K562 (cell line): ENCODE measurements at regions not wholly inside any gene's neighbourhood (a gene's known extent, or its start where the extent isn't known, plus 50 kb on each side); places are given as distances from the start of the nearest gene placed in this dataset.

Experiments used
- ATAC-seq: fragments of 200-7000 bp; cut with Tn5 transposase; 3 replicates; pipeline ENCODE4 v1.9.1; 2020; ENCODE audit warnings: moderate library complexity
- BruUV-seq: library from RNA; stranded (reverse); fragments of 400-500 nt; replicated peaks from 2 replicates; lab custom pipeline; 2021; lab: Mats Ljungman, UMichigan
- CTCF ChIA-PET: fragments of 300-600 bp; formaldehyde crosslinking; extraction: SDS; loops from one replicate; lab custom pipeline; 2021; ENCODE audit warnings: low intra/inter-chr PET ratio; lab: Yijun Ruan, JAX
- POLR2A ChIA-PET: fragments of 300-600, 350-650 bp; sonication (Branson Sonifier 250); formaldehyde crosslinking; extraction: SDS; loops from one replicate; lab custom pipeline; 2021; ENCODE audit warnings: antibody characterized with exemption, inconsistent platforms; lab: Yijun Ruan, JAX
- DNase-seq, 4 experiments: peaks; one replicate each; pipeline versions ENCODE4 v3.0.0 to v3.0.0-alpha.2; 2011 to 2018; ENCODE audit warnings: low spot score in 3 of 4, mixed read lengths in 3 of 4; ENCODE audit errors: extremely low read depth in 1 of 4
- FAIRE-seq: peaks from 2 replicates; lab custom pipeline; 2011; peaks lifted over from hg19 to GRCh38; lab: Jason Lieb, UNC
- H2AFZ ChIP-seq: 2 replicates; pipeline ENCODE4 v1.6.0; 2011; ENCODE audit warnings: low read depth, low read length, control low read depth, inconsistent platforms
- H3K27ac ChIP-seq: fragments of 200-600 bp; 3 replicates; pipeline ENCODE4 v1.8.0; 2011; ENCODE audit warnings: low read depth, mild to moderate bottlenecking, control low read depth, inconsistent platforms, low read length, moderate library complexity, mixed read lengths; ENCODE audit errors: extremely low read depth
- H3K27me3 ChIP-seq, 2 experiments: fragments of 300-600 bp in 1 of 2; 2 replicates in 1 of 2; 3 replicates in 1 of 2; pipeline versions ENCODE4 v1.6.0 to v1.8.0; 2011; ENCODE audit warnings: inconsistent platforms in 2 of 2, low read length in 2 of 2, mild to moderate bottlenecking in 1 of 2, mixed read lengths in 1 of 2, moderate library complexity in 1 of 2; ENCODE audit not compliant: control insufficient read depth in 2 of 2, insufficient read depth in 2 of 2
- H3K36me3 ChIP-seq: fragments of 300-600 bp; 3 replicates; pipeline ENCODE4 v1.8.0; 2011; ENCODE audit warnings: mild to moderate bottlenecking, low read length, inconsistent platforms; ENCODE audit not compliant: control insufficient read depth, insufficient read depth
- H3K4me1 ChIP-seq, 2 experiments: fragments of 200-600 bp in 1 of 2; replicated peaks in 1 of 2; 2 replicates in 1 of 2; 3 replicates in 1 of 2; pipeline versions ENCODE4 v1.5.1 to v1.8.0; 2011; ENCODE audit warnings: inconsistent platforms in 2 of 2, low read length in 2 of 2, mild to moderate bottlenecking in 1 of 2, mixed read lengths in 1 of 2, moderate library complexity in 1 of 2; ENCODE audit not compliant: control insufficient read depth in 2 of 2, insufficient read depth in 2 of 2
- H3K4me2 ChIP-seq: 2 replicates; pipeline ENCODE4 v1.6.1; 2011; ENCODE audit warnings: low read length, control low read depth, inconsistent platforms, mixed read lengths; ENCODE audit not compliant: insufficient read depth
- H3K4me3 ChIP-seq: fragments of 200-600 bp; sonication (generic), shearing (Covaris generic); 2 replicates; pipeline ENCODE4 v1.5.1; 2016; ENCODE audit warnings: control low read depth, inconsistent platforms
- H3K79me2 ChIP-seq: fragments of 200-600 bp; 3 replicates; pipeline ENCODE4 v1.8.0; 2011; ENCODE audit warnings: low read length, inconsistent platforms; ENCODE audit not compliant: control insufficient read depth, insufficient read depth
- H3K9ac ChIP-seq, 2 experiments: 2 replicates each; pipeline versions ENCODE4 v1.6.0 to v1.6.1; 2011; ENCODE audit warnings: low read depth in 2 of 2, low read length in 2 of 2, control low read depth in 1 of 2, inconsistent platforms in 1 of 2, mild to moderate bottlenecking in 1 of 2, mixed read lengths in 1 of 2; ENCODE audit not compliant: insufficient read depth in 1 of 2
- H3K9me1 ChIP-seq: one replicate; pipeline ENCODE4 v1.6.0; 2011; ENCODE audit warnings: inconsistent platforms, mild to moderate bottlenecking, low read length, moderate library complexity; ENCODE audit not compliant: control insufficient read depth, insufficient read depth
- H3K9me3 ChIP-seq: replicated peaks from 2 replicates; pipeline ENCODE4 v1.5.1; 2011; ENCODE audit warnings: low read depth, low read length, inconsistent platforms; ENCODE audit not compliant: control insufficient read depth, insufficient read depth
- H4K20me1 ChIP-seq: replicated peaks from 2 replicates; pipeline ENCODE4 v1.6.1; 2011; ENCODE audit warnings: low read length, inconsistent platforms, mixed read lengths; ENCODE audit not compliant: control insufficient read depth, insufficient read depth
- ATF6 ChIP-seq: sonication (generic); formaldehyde crosslinking; IDR thresholded peaks from 2 replicates; pipeline ENCODE4 v1.4.0; 2020; ENCODE audit warnings: mild to moderate bottlenecking, missing genetic modification reagents
- BRD4 ChIP-seq: fragments of 200-600 bp; sonication (generic); IDR thresholded peaks from 2 replicates; pipeline ENCODE4 v1.6.1; 2017; ENCODE audit warnings: inconsistent platforms
- BRF2 ChIP-seq: IDR thresholded peaks from 3 replicates; pipeline ENCODE4 v1.6.1; 2011; ENCODE audit warnings: borderline replicate concordance, mild to moderate bottlenecking; ENCODE audit not compliant: insufficient read length, insufficient read depth
- CBX5 ChIP-seq: IDR thresholded peaks from 2 replicates; pipeline ENCODE4 v1.6.1; 2014; ENCODE audit warnings: low read depth, borderline replicate concordance
- E2F8 ChIP-seq: fragments of 450-650 bp; IDR thresholded peaks from 2 replicates; pipeline ENCODE4 v1.7.1; 2018; ENCODE audit warnings: mild to moderate bottlenecking, low read depth; ENCODE audit not compliant: partially characterized antibody
- GATAD2A ChIP-seq: fragments of 450-650 bp; IDR thresholded peaks from 2 replicates; pipeline ENCODE4 v1.6.1; 2017
- GMEB1 ChIP-seq: fragments of 250-450 bp; sonication (Bioruptor Pico); IDR thresholded peaks from 2 replicates; pipeline ENCODE4 v1.4.0; 2020; ENCODE audit warnings: mild to moderate bottlenecking
- HMG20A ChIP-seq: fragments of 450-650 bp; formaldehyde crosslinking; conservative IDR thresholded peaks from 2 replicates; pipeline ENCODE4 v1.4.0; 2020; ENCODE audit warnings: mild to moderate bottlenecking, mixed read lengths
- MITF ChIP-seq: IDR thresholded peaks from 2 replicates; pipeline ENCODE4 v1.6.1; 2014; ENCODE audit warnings: antibody characterized with exemption
- POU5F1 ChIP-seq: fragments of 150-350 bp; IDR thresholded peaks from 2 replicates; pipeline ENCODE4 v1.6.1; 2014; ENCODE audit warnings: borderline replicate concordance, low read length, low read depth, mild to moderate bottlenecking; ENCODE audit not compliant: partially characterized antibody
- SAFB2 ChIP-seq: fragments of 200-400 bp; formaldehyde crosslinking; IDR thresholded peaks from 2 replicates; pipeline ENCODE4 v1.6.1; 2018; ENCODE audit warnings: borderline replicate concordance, low read length, low read depth, moderate library complexity; ENCODE audit not compliant: severe bottlenecking
- SREBF1 ChIP-seq: fragments of 150-350 bp; IDR thresholded peaks from 2 replicates; pipeline ENCODE4 v1.6.1; 2014; ENCODE audit warnings: antibody characterized with exemption, low read depth, low read length, borderline replicate concordance
- ZBED1 ChIP-seq: IDR thresholded peaks from 2 replicates; pipeline ENCODE4 v1.6.1; 2014
- WGBS: fragments of 100-300 bp; shearing (Covaris generic); methylation state at CpG from one replicate; pipeline ENCODE4 v1.1.6; 2016; ENCODE audit warnings: low coverage, mixed read lengths; ENCODE audit not compliant: insufficient coverage; ENCODE audit errors: missing lambda C conversion rate; 5-methylcytosine and 5-hydroxymethylcytosine counted together
- in situ Hi-C: fragments of 300-500 bp; cut with MboI; formaldehyde crosslinking; loops from 4 replicates; pipeline ENCODE4 v1.15.0; 2018; ENCODE audit warnings: inconsistent platforms, mixed read lengths
- intact Hi-C: fragments of 100-400 bp; cut with micrococcal nuclease; formaldehyde crosslinking; loops from 2 replicates; pipeline ENCODE4 v1.14.2; 2022

- TF ChIP-seq MITF (no peak), CBX5 (no peak)
Measured at GRCh38 chr17:71970312-71970711, 150.5 kb upstream of the SOX9 start (continued).

GRCh38 chr17:71974051-71974450 lies 146.8 kb upstream of the SOX9 start:
- H3K9ac ChIP-seq, result no peak overlapping the region
- BruUV-seq, result no TSS peak
- FAIRE-seq (no peak), DNase-seq (no peak), ATAC-seq (no peak)
- no peaks in the 10 kb centered on the region for H3K36me3 ChIP-seq
- ChIA-PET POLR2A (no interaction called here), CTCF (no interaction called here)
- H3K27ac ChIP-seq, result no peak overlapping the region
- in situ Hi-C loops, result no loop called here
- H3K9me3 ChIP-seq, result no peaks in the 10 kb centered on the region
- no peak overlapping the region for H3K4me3 ChIP-seq
- 0% methylated on average over 4 of the region's 4 CpGs for WGBS
- no peaks in the 10 kb centered on the region for H3K4me1 ChIP-seq
- H2AFZ ChIP-seq, result no peak overlapping the region
- no peaks in the 10 kb centered on the region for H3K27me3 ChIP-seq
- no peaks in the 10 kb centered on the region for H3K79me2 ChIP-seq
- H4K20me1 ChIP-seq, result no peaks in the 10 kb centered on the region
- H3K4me2 ChIP-seq, result no peak overlapping the region
- intact Hi-C loops, result no loop called here
- H3K9me1 ChIP-seq, result no peaks in the 10 kb centered on the region
- TF ChIP-seq HMG20A (CRISPR knock-in tag) (no peak), ATF6 (CRISPR knock-in tag) (no peak), BRF2 (no peak), GATAD2A (no peak), E2F8 (no peak), BRD4 (no peak), GMEB1 (CRISPR knock-in tag) (no peak), POU5F1 (no peak), SAFB2 (no peak), ZBED1 (no peak), SREBF1 (no peak)
